Stimulated activated CD4-positive, alpha-beta T cell treated with anti-CD3 and anti-CD28 coated beads, Interleukin-1b, Interleukin-23, amount 100 ng/mL, for 48 hours (primary cell): ENCODE measurements at regions not wholly inside any gene's neighbourhood (a gene's known extent, or its start where the extent isn't known, plus 50 kb on each side); places are given as distances from the start of the nearest gene placed in this dataset.
"Not testable (repeated sequence)": the region's sequence is repeated elsewhere in the genome, so short reads cannot be mapped to it uniquely, and the experiment has no call there.

Experiments used
- DNase-seq: peaks from one replicate; pipeline ENCODE4 v3.0.0-alpha.2; 2020

- no peak for DNase-seq
Measured at GRCh38 chr7:9231630-9232121, 798.3 kb downstream of the NXPH1 start.

- DNase-seq = no peak
Measured at GRCh38 chr7:9240001-9240400, 806.6 kb downstream of the NXPH1 start.

- no peak for DNase-seq
Measured at GRCh38 chr7:9241826-9242225, 808.4 kb downstream of the NXPH1 start.

- DNase-seq = no peak
Measured at GRCh38 chr7:9242636-9243035, 809.2 kb downstream of the NXPH1 start.

GRCh38 chr7:9250876-9251275 is 817.5 kb downstream of the NXPH1 start:
- DNase-seq = no peak

GRCh38 chr7:9264395-9264794 is 831.0 kb downstream of the NXPH1 start:
- DNase-seq = no peak

GRCh38 chr7:9280088-9280487 is 846.7 kb downstream of the NXPH1 start:
- DNase-seq = no peak

- DNase-seq = no peak
Measured at GRCh38 chr7:9283246-9283645, 849.8 kb downstream of the NXPH1 start.

GRCh38 chr7:9302436-9302835 is 869.0 kb downstream of the NXPH1 start:
- no peak for DNase-seq

- DNase-seq = no peak
Measured at GRCh38 chr7:9307131-9307530, 873.7 kb downstream of the NXPH1 start.

GRCh38 chr7:9324513-9324912 is 891.1 kb downstream of the NXPH1 start:
- DNase-seq = no peak

GRCh38 chr7:9328296-9328695 is 894.9 kb downstream of the NXPH1 start:
- DNase-seq = no peak

- no peak for DNase-seq
Measured at GRCh38 chr7:9349625-9350024, 916.2 kb downstream of the NXPH1 start.

GRCh38 chr7:9391221-9391620 is 957.8 kb downstream of the NXPH1 start:
- DNase-seq = no peak

- no peak for DNase-seq
Measured at GRCh38 chr7:9391984-9392383, 958.6 kb downstream of the NXPH1 start.

GRCh38 chr7:9404386-9404785 is 971.0 kb downstream of the NXPH1 start:
- not testable (repeated sequence) for DNase-seq

GRCh38 chr7:9407816-9408215 is 974.4 kb downstream of the NXPH1 start:
- DNase-seq = no peak

- no peak for DNase-seq
Measured at GRCh38 chr7:9453521-9453920, 1020.1 kb downstream of the NXPH1 start.

GRCh38 chr7:9488555-9488954 is 1055.1 kb downstream of the NXPH1 start:
- DNase-seq = no peak

GRCh38 chr7:9498303-9498702 is 1064.9 kb downstream of the NXPH1 start:
- no peak for DNase-seq

GRCh38 chr7:9502269-9502668 is 1068.9 kb downstream of the NXPH1 start:
- DNase-seq = no peak

GRCh38 chr7:9504678-9505077 is 1071.3 kb downstream of the NXPH1 start:
- no peak for DNase-seq

- no peak for DNase-seq
Measured at GRCh38 chr7:9505516-9505915, 1072.1 kb downstream of the NXPH1 start.

GRCh38 chr7:9507290-9507689 is 1073.9 kb downstream of the NXPH1 start:
- no peak for DNase-seq

- no peak for DNase-seq
Measured at GRCh38 chr7:9516662-9517061, 1083.3 kb downstream of the NXPH1 start.

GRCh38 chr7:9523579-9523978 is 1090.2 kb downstream of the NXPH1 start:
- DNase-seq = no peak
